ENCODE measurements at regions not wholly inside any gene's neighbourhood (a gene's known extent, or its start where the extent isn't known, plus 50 kb on each side); places are given as distances from the start of the nearest gene placed in this dataset.
"Not testable (repeated sequence)": the region's sequence is repeated elsewhere in the genome, so short reads cannot be mapped to it uniquely, and the experiment has no call there.

- DNase-seq: no peak
Observed at GRCh38 chr22:48629631-48630432, 1197.8 kb downstream of the BRD1 start.

GRCh38 chr22:48628891-48629543, 1198.7 kb downstream of the BRD1 start:
- DNase-seq: no peak

GRCh38 chr22:48627966-48628365, 1199.7 kb downstream of the BRD1 start:
- DNase-seq: no peak

GRCh38 chr22:48627203-48627602, 1200.5 kb downstream of the BRD1 start:
- no peak for DNase-seq

- no peak for DNase-seq
Observed at GRCh38 chr22:48624401-48624800, 1203.3 kb downstream of the BRD1 start.

GRCh38 chr22:48622891-48623545, 1204.7 kb downstream of the BRD1 start:
- no peak for DNase-seq

- DNase-seq: no peak
Observed at GRCh38 chr22:48621085-48621484, 1206.6 kb downstream of the BRD1 start.

GRCh38 chr22:48620460-48620859, 1207.2 kb downstream of the BRD1 start:
- not testable (repeated sequence) for DNase-seq

GRCh38 chr22:48619721-48620120, 1208.0 kb downstream of the BRD1 start:
- DNase-seq: no peak

- DNase-seq: no peak
Observed at GRCh38 chr22:48618326-48618725, 1209.3 kb downstream of the BRD1 start.

- DNase-seq: no peak
Observed at GRCh38 chr22:48616656-48617055, 1211.0 kb downstream of the BRD1 start.

GRCh38 chr22:48615171-48616008, 1212.3 kb downstream of the BRD1 start:
- DNase-seq: no peak

- DNase-seq: no peak
Observed at GRCh38 chr22:48613566-48614200, 1214.0 kb downstream of the BRD1 start.

GRCh38 chr22:48612077-48612995, 1215.3 kb downstream of the BRD1 start:
- no peak for DNase-seq

- DNase-seq: no peak
Observed at GRCh38 chr22:48609279-48609865, 1218.3 kb downstream of the BRD1 start.

GRCh38 chr22:48607901-48608662, 1219.6 kb downstream of the BRD1 start:
- peak; percentile 16 for DNase-seq

- no peak for DNase-seq
Observed at GRCh38 chr22:48606684-48607307, 1220.9 kb downstream of the BRD1 start.

GRCh38 chr22:48605856-48606481, 1221.7 kb downstream of the BRD1 start:
- DNase-seq: no peak

- DNase-seq: no peak
Observed at GRCh38 chr22:48605125-48605524, 1222.5 kb downstream of the BRD1 start.
